SK-N-SH (cell line): ENCODE measurements at regions not wholly inside any gene's neighbourhood (a gene's known extent, or its start where the extent isn't known, plus 50 kb on each side); places are given as distances from the start of the nearest gene placed in this dataset.

Experiments used
- CTCF ChIP-seq: fragments of 200-600 bp; sonication (generic); IDR thresholded peaks from 2 replicates; pipeline ENCODE4 v1.6.1; 2017; ENCODE audit warnings: antibody characterized with exemption, mild to moderate bottlenecking, moderate library complexity
- ELF1 ChIP-seq: IDR thresholded peaks from 2 replicates; pipeline ENCODE4 v1.4.0; 2012
- EP300 ChIP-seq, 2 experiments: IDR thresholded peaks; 2 replicates each; pipeline versions ENCODE4 v1.4.0 to v1.6.1; 2012; ENCODE audit warnings: borderline replicate concordance in 1 of 2, low read depth in 1 of 2, low read length in 1 of 2
- EZH2phosphoT487 ChIP-seq: fragments of 200-600 bp; sonication (generic); IDR thresholded peaks from 2 replicates; pipeline ENCODE4 v1.6.1; 2017; ENCODE audit warnings: low read depth, mixed run types, mild to moderate bottlenecking, antibody characterized with exemption, moderate library complexity, borderline replicate concordance
- FOXJ3 ChIP-seq: sonication (generic); formaldehyde crosslinking; IDR thresholded peaks from 2 replicates; pipeline ENCODE4 v1.5.1; 2020; ENCODE audit warnings: mild to moderate bottlenecking, missing genetic modification reagents
- GABPA ChIP-seq: IDR thresholded peaks from 2 replicates; pipeline ENCODE4 v1.4.0; 2012; ENCODE audit warnings: low read depth, mild to moderate bottlenecking
- GATA2 ChIP-seq: sonication (generic); formaldehyde crosslinking; IDR thresholded peaks from 2 replicates; pipeline ENCODE4 v1.5.0; 2020; ENCODE audit warnings: mild to moderate bottlenecking, missing genetic modification reagents
- JUND ChIP-seq: IDR thresholded peaks from 2 replicates; pipeline ENCODE4 v1.4.0; 2012
- MAX ChIP-seq: IDR thresholded peaks from 2 replicates; pipeline ENCODE4 v1.4.0; 2012; ENCODE audit warnings: low read depth
- RAD21 ChIP-seq: IDR thresholded peaks from 2 replicates; pipeline ENCODE4 v1.6.1; 2012; ENCODE audit warnings: mild to moderate bottlenecking, low read length
- RFX5 ChIP-seq: IDR thresholded peaks from 2 replicates; pipeline ENCODE4 v1.6.1; 2012; ENCODE audit warnings: mild to moderate bottlenecking, improper control_type of control experiment, low read length
- SMC3 ChIP-seq: IDR thresholded peaks from 2 replicates; pipeline ENCODE4 v1.6.1; 2012; ENCODE audit warnings: low read depth, low read length, improper control_type of control experiment
- USF2 ChIP-seq: fragments of 150-350 bp; IDR thresholded peaks from 2 replicates; pipeline ENCODE4 v1.6.1; 2017; ENCODE audit warnings: antibody characterized with exemption, low read length, low read depth, borderline replicate concordance

- TF ChIP-seq CTCF (no peak), ELF1 (no peak), RAD21 (no peak), SMC3 (no peak), RFX5 (no peak), EP300 (IDR thresholded peaks at IDR 0.05; ENCODE audit: borderline replicate concordance in 1 of 2, low read depth in 1 of 2, low read length in 1 of 2) (no peak), FOXJ3 (no peak), JUND (no peak), USF2 (no peak), MAX (no peak), GABPA (no peak), EZH2phosphoT487 (no peak), GATA2 (CRISPR knock-in tag) (no peak)
These were observed 276.2 kb downstream of the AACS start for GRCh38 chr12:125341422-125341821.
